ENCODE measurements at regions not wholly inside any gene's neighbourhood (a gene's known extent, or its start where the extent isn't known, plus 50 kb on each side); places are given as distances from the start of the nearest gene placed in this dataset.
"Not testable (repeated sequence)": the region's sequence is repeated elsewhere in the genome, so short reads cannot be mapped to it uniquely, and the experiment has no call there.

DNA sequence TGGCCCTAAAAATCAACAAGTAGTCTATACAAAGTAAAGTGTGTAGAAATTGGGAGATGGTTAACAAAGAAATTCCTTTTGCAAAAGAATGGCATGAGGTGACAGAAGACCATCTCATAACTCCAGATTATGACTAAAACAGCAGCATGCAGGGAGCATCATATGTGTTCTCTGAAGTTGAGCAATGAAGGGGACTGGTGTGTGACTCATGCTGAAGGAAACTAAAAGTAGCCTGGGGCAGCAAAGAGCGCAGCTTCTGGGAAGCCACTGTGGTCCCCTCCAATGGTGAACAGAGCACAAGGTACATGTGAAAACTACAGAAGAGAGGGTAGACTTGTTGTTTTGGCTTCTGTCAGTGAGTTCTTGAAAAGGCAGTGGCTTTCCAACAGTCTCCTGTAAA is 133.4 kb downstream of the MACC1 start:
- H3K27ac ChIP-seq: no peak overlapping the region
- no peak for TF ChIP-seq ZFX (IDR thresholded peaks at IDR 0.05; ENCODE audit: borderline replicate concordance)
- no peak for TF ChIP-seq CTCF (IDR thresholded peaks at IDR 0.05)

- TF ChIP-seq ZFX (IDR thresholded peaks at IDR 0.05; ENCODE audit: borderline replicate concordance) (no peak), CTCF (IDR thresholded peaks at IDR 0.05) (no peak)
- no peak overlapping the region for H3K27ac ChIP-seq
Observed at GRCh38 chr7:20079080-20079479, 138.1 kb downstream of the MACC1 start.

- no peak overlapping the region for H3K27ac ChIP-seq
Observed at GRCh38 chr7:20076835-20077234, 140.3 kb downstream of the MACC1 start.

GRCh38 chr7:20075992-20076820 is 141.0 kb downstream of the MACC1 start:
- H3K27ac ChIP-seq: no peak overlapping the region
- TF ChIP-seq CTCF (IDR thresholded peaks at IDR 0.05) (no peak), ZFX (IDR thresholded peaks at IDR 0.05; ENCODE audit: borderline replicate concordance) (no peak)

More at GRCh38 chr7:20076835-20077234, 140.3 kb downstream of the MACC1 start:
- TF ChIP-seq CTCF (IDR thresholded peaks at IDR 0.05) (no peak), ZFX (IDR thresholded peaks at IDR 0.05; ENCODE audit: borderline replicate concordance) (no peak)

DNA sequence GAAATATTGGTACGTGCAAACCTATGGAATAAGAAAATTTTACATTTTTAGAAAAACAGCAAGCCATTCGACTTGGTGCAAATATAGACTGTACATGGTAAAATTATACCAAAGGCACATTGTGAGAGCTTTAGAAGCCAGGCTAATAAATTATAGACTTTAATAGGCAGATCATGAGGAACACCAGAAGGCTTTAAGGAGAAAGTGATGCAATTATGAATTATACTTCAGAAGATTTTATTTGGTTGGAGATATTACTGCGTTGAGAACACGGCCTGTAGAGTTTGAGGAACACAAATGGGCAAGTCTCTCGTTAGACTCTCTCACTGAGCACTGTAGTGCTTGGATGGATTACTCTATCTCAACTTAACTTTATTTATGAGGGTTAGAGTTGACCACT is 141.7 kb downstream of the MACC1 start:
- no peak overlapping the region for H3K27ac ChIP-seq

DNA sequence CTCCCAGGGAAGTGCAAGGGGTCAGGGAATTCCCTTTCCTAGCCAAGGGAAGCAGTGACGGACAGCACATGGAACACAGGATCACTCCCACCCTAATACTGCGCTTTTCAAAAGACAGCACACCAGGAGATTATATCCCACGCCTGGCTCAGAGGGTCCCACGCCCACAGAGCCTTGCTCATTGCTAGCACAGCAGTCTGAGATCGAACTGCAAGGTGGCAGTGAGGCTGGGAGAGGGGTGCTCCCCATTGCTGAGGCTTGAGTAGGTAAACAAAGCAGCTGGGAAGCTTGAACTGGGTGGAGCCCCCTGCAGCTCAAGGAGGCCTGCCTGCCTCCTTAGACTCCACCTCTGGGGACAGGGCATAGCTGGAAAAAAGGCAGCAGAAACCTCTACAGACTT is 149.2 kb downstream of the MACC1 start:
- not testable (repeated sequence) for H3K27ac ChIP-seq

More for the DNA sequence above, 141.7 kb downstream of the MACC1 start:
- no peak for TF ChIP-seq CTCF (IDR thresholded peaks at IDR 0.05)
- no peak for TF ChIP-seq ZFX (IDR thresholded peaks at IDR 0.05; ENCODE audit: borderline replicate concordance)

- no peak overlapping the region for H3K27ac ChIP-seq
- no peak for TF ChIP-seq CTCF (IDR thresholded peaks at IDR 0.05)
- TF ChIP-seq ZFX (IDR thresholded peaks at IDR 0.05; ENCODE audit: borderline replicate concordance): no peak
Observed at GRCh38 chr7:20064974-20065862, 152.0 kb downstream of the MACC1 start.

Data from 22Rv1 (cell line).